ENCODE measurements at regions not wholly inside any gene's neighbourhood (a gene's known extent, or its start where the extent isn't known, plus 50 kb on each side); places are given as distances from the start of the nearest gene placed in this dataset.

GRCh38 chr7:113294750-113295149 is 176.4 kb upstream of the SMIM30 start:
- Histone ChIP-seq H4K20me1 (ENCODE audit: insufficient read depth) (no peaks in the 10 kb centered on the region), H3K79me2 (replicated peaks; ENCODE audit: insufficient read depth, low read length) (no peaks in the 10 kb centered on the region), H3K36me3 (ENCODE audit: insufficient read depth, low read length) (no peaks in the 10 kb centered on the region), H3F3A (ENCODE audit: insufficient read depth, low read length, poor library complexity, severe bottlenecking) (no peaks in the 10 kb centered on the region), H3K27ac (ENCODE audit: low read length) (no peak overlapping the region), H3K9ac (ENCODE audit: low read length) (no peak overlapping the region), H3K27me3 (ENCODE audit: insufficient read depth, low read depth, low read length) (no peaks in the 10 kb centered on the region), H2AFZ (ENCODE audit: low read depth, low read length) (no peak overlapping the region), H3K9me2 (ENCODE audit: insufficient read depth, low read length) (no peaks in the 10 kb centered on the region), H3K4me2 (ENCODE audit: low read length) (no peak overlapping the region), H3K9me3 (ENCODE audit: low read length) (no peaks in the 10 kb centered on the region), H3K4me3 (ENCODE audit: low read length) (no peak overlapping the region)
- TF ChIP-seq TAF1 (IDR thresholded peaks at IDR 0.05; ENCODE audit: low read depth) (no peak), CTCF (IDR thresholded peaks at IDR 0.05; ENCODE audit: poor library complexity, severe bottlenecking) (no peak), SMC3 (conservative IDR thresholded peaks at IDR 0.05; ENCODE audit: poor library complexity) (no peak), RAD21 (conservative IDR thresholded peaks at IDR 0.05) (no peak), EZH2 (IDR thresholded peaks at IDR 0.05; ENCODE audit: borderline replicate concordance, insufficient read depth, low read length, poor library complexity, severe bottlenecking) (no peak), REST (IDR thresholded peaks at IDR 0.05; ENCODE audit: borderline replicate concordance) (no peak), MXI1 (conservative IDR thresholded peaks at IDR 0.05; ENCODE audit: poor library complexity, severe bottlenecking) (no peak), EP300 (conservative IDR thresholded peaks at IDR 0.05; ENCODE audit: poor library complexity, severe bottlenecking) (no peak), POLR2AphosphoS5 (IDR thresholded peaks at IDR 0.05) (no peak)

GRCh38 chr7:113292105-113292504 is 173.8 kb upstream of the SMIM30 start:
- Histone ChIP-seq H3K79me2 (replicated peaks; ENCODE audit: insufficient read depth, low read length) (no peaks in the 10 kb centered on the region), H3K4me3 (ENCODE audit: low read length) (no peak overlapping the region), H3K9me2 (ENCODE audit: insufficient read depth, low read length) (no peaks in the 10 kb centered on the region), H4K20me1 (ENCODE audit: insufficient read depth) (no peaks in the 10 kb centered on the region), H3K36me3 (ENCODE audit: insufficient read depth, low read length) (no peaks in the 10 kb centered on the region), H3K27ac (ENCODE audit: low read length) (no peak overlapping the region), H2AFZ (ENCODE audit: low read depth, low read length) (no peak overlapping the region), H3K4me2 (ENCODE audit: low read length) (no peak overlapping the region), H3F3A (ENCODE audit: insufficient read depth, low read length, poor library complexity, severe bottlenecking) (no peaks in the 10 kb centered on the region), H3K27me3 (ENCODE audit: insufficient read depth, low read depth, low read length) (no peaks in the 10 kb centered on the region), H3K9ac (ENCODE audit: low read length) (no peak overlapping the region), H3K9me3 (ENCODE audit: low read length) (no peaks in the 10 kb centered on the region)
- TF ChIP-seq EZH2 (IDR thresholded peaks at IDR 0.05; ENCODE audit: borderline replicate concordance, insufficient read depth, low read length, poor library complexity, severe bottlenecking) (no peak), CTCF (IDR thresholded peaks at IDR 0.05; ENCODE audit: poor library complexity, severe bottlenecking) (no peak), TAF1 (IDR thresholded peaks at IDR 0.05; ENCODE audit: low read depth) (no peak), MXI1 (conservative IDR thresholded peaks at IDR 0.05; ENCODE audit: poor library complexity, severe bottlenecking) (no peak), REST (IDR thresholded peaks at IDR 0.05; ENCODE audit: borderline replicate concordance) (no peak), EP300 (conservative IDR thresholded peaks at IDR 0.05; ENCODE audit: poor library complexity, severe bottlenecking) (no peak), POLR2AphosphoS5 (IDR thresholded peaks at IDR 0.05) (no peak), SMC3 (conservative IDR thresholded peaks at IDR 0.05; ENCODE audit: poor library complexity) (no peak), RAD21 (conservative IDR thresholded peaks at IDR 0.05) (no peak)
